ENCODE measurements at regions not wholly inside any gene's neighbourhood (a gene's known extent, or its start where the extent isn't known, plus 50 kb on each side); places are given as distances from the start of the nearest gene placed in this dataset.

DNA sequence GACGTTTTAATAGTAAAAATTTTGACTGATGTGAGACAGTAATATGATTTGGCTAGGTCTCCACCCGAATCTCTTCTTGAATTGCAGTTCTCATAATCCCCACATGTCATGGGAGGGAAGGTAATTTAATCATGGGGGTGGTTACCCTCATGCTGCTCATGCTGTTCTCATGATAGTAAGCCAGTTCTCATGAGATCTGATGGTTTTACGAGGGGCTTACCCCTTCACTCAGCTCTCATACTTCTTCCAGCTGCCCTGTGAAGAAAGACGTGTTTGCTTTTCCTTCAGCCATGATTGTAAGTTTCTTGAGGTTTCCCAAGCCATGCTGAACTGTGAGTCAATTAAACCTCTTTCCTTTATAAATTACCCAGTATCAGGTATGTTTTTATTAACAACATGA, 327.0 kb upstream of the CDH7 start:
- no peak for ATAC-seq
- DNase-seq (ENCODE audit: low spot score) = no peak
- intact Hi-C loops (cut with DNase I) = no loop called here

DNA sequence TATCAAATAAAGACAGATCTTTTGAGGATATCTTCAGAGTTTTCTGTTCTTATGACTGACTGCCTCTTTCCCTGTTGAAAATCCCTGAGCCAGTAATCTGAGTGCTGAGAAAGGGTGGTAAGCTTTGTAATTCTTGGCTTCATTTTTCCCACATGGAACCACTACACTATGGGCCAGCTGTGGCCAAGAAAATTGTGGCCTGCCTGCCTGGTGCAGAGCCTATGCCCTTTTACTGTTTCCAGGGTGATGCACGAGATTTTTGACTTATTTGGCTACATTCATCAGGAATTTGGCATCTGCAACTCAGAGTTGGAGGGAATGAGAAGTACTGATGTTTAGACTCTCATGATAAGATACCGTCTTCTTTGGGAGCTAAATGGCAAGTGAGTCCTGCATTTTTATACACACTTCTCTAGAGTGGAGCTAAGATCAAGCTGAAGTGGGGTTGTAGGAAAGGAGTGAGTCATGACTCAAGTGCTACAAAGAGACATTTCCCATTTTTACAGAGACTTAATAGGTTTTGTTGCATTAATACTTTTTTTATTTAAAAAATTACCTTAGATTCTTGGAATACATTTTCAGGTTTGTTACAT, 328.2 kb upstream of the CDH7 start:
- no peak for DNase-seq (ENCODE audit: low spot score)
- intact Hi-C loops (cut with DNase I) = no loop called here
- ATAC-seq = no peak

DNA sequence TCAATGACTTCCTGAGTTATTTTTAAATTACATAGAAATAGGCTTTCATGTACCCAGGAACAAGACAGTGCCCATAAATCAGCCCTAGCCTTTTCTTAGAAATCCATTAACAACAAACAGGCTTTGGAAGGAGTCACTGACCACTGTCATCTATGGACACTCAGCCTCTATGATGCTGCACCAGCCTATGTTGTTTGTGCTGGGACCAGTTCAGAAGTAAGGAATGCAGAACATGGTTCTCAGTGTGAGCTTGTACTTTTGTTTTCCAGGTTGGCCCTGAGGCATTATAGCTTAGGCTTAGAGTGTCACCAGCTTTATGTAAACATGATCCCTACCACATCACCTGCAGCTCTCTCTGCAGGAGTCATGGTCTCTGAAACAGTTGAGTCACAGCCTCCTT, 335.7 kb upstream of the CDH7 start:
- DNase-seq (ENCODE audit: low spot score) (no peak), ATAC-seq (no peak)
- intact Hi-C loops (cut with DNase I) = no loop called here

DNA sequence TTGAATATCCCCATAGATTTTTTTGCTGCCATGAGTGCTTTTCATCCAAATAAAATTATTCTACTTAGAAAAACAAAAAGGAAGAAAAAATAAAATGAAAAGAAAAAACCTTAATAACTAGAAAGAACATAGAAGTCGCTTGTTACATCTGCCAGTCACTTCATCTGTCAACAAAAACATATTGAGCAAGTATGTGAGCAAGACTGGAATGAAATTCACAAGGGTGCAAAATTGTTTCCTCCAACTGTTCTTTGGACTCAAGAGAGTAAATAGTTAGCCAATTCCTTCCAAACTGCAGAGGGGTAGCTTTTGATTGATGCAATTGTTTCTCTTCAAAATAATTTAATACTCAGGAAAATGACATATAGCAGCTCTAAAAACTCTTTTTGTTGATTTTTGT, 336.3 kb upstream of the CDH7 start:
- intact Hi-C loops (cut with DNase I) = no loop called here
- ATAC-seq = no peak
- DNase-seq (ENCODE audit: low spot score) = no peak

DNA sequence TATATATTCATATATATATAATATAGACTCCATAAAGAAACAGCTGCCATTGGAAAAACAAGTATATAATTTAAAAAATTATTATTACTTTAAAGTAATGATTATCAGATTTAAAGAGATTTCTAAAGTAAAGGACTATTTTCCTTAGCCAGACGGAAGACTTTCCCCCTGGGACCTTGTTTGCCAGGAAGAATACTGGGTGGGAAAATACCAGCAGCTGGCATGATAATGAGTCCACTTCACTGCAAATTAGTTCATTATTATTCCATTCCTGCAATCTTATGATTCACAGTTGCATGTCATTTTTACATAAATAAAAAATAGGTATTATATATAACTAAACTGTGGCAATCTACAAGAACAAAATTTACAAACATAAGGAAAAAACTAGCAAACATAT, 339.8 kb upstream of the CDH7 start:
- intact Hi-C loops (cut with DNase I) = no loop called here
- no peak for ATAC-seq
- DNase-seq (ENCODE audit: low spot score) = no peak

DNA sequence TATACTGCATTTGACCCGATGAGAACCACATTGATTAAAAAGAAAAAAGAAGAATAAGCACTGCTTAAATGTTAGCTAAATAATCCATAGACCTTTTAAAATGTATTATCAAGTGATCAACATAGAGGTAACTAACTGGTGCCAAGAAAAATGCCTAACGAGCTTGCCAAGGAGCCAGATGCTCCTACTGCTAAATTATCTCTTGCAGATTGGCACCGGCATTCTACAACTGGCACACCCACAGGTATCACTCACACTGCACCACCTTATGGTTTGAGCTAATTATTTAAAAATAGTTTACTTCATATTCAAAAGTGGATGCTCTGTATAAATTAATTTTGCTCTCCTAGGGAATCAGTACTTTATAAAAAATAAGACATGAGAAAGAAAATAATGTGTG, 341.6 kb upstream of the CDH7 start:
- DNase-seq (ENCODE audit: low spot score) = no peak
- intact Hi-C loops (cut with DNase I) = no loop called here
- ATAC-seq = no peak

DNA sequence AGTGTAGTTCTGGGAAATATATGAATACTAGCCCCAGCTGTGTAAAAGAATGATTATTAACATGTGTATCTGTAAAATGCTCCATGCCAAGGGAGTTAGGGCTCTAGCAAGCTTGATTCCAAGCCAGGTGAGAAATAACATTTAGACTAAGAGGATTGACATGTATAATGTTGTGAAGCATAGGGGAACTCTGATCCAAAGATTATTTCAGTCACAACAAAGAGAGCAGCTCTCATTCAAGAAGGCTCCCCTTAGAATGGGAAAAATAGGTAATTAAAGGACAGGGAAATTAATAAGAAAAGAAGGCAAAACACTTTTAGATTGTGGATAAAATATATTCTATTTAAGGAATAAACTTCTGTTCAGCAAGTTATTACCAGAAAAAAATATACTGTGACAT, 347.3 kb upstream of the CDH7 start:
- intact Hi-C loops (cut with DNase I) = no loop called here
- no peak for ATAC-seq
- no peak for DNase-seq (ENCODE audit: low spot score)

DNA sequence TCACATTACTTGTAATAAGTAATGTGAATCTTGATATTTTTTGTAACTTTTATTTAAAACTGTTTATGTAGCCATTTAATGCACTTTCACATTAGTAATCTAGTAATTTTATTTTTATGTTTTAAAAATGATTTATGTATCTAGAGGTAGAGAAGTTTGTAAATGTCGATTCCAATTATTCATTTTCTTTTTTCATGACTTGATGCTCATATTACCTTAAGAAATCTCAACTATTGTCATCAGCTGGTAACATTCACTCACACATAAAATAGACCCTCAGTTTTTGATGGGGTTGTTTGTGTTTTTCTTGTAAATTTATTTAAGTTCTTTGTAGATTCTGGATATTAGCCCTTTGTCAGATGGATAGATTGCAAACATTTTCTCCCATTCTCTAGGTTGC, 351.7 kb upstream of the CDH7 start:
- DNase-seq (ENCODE audit: low spot score) (no peak), ATAC-seq (no peak)
- intact Hi-C loops (cut with DNase I) = no loop called here

DNA sequence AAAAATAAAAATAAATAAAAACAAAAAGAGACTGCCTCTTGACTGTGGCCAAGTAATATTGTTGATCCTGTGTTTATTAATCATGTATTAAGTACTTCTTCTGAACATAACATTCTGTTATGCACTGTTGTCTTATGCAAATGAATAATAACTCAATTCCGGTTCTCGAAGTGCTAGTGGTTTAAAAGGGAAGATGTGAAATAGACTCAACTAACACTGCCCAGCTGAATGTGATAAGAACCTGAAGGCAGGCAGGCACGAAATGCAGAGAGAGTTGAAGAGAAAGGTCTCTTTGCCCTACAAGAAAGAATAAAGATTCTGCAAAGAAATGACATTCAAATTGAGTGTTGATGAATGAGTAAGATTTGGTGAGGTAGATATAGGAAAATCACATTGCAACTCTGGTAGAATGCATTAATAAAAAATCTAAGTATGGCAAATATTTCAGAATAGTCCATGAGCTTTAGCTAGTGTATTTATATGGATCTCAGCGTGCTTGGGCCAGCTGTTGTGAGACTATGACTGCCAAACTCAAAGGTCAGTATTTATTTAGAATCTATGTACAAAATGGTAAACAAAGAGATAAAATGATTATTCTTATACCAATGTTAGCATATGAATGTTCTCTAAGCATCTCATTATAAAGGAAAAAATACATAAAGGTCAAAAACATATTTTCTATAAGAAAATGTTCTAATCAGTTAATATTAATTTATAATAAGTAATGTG, 352.3 kb upstream of the CDH7 start:
- intact Hi-C loops (cut with DNase I) = no loop called here
- DNase-seq (ENCODE audit: low spot score) = no peak
- no peak for ATAC-seq

DNA sequence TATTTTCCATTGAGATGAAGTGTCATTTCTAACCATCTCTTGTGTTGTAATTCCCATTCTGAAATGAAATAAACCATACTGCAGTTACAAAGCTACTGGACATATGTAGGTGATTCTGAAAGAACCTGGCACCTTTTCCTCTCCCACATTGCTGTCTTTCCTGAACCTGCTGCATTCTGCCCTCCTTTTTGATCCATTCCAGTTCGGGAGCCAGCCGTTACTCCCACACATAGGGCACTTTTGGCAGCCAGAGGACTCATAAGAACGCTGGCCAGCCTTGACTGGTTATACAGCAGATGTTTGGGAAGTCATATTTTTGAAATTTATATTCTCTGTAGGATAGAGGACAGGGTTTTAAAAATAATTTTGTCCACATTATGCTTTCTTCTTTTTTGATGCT, 369.8 kb upstream of the CDH7 start:
- DNase-seq (ENCODE audit: low spot score) (no peak), ATAC-seq (no peak)
- intact Hi-C loops (cut with DNase I) = no loop called here

DNA sequence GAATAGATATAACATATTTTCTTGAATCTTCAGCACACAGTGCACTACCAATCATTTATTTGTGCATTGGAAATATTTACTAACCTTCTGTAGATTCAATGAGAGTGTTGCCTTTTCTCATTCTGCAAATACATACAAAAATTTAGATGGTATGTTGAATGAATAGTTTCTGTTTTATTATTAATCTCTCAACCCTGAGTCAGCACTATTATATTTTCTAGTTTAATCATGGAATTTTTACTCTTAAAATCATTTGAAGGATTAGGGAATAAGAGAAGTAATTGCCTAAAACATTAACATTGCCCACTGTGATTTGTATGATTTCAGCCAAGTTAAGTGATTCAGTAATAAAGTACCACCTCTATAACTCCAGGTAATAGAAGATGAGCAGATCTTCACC, 370.2 kb upstream of the CDH7 start:
- DNase-seq (ENCODE audit: low spot score) (no peak), ATAC-seq (no peak)
- intact Hi-C loops (cut with DNase I) = no loop called here

DNA sequence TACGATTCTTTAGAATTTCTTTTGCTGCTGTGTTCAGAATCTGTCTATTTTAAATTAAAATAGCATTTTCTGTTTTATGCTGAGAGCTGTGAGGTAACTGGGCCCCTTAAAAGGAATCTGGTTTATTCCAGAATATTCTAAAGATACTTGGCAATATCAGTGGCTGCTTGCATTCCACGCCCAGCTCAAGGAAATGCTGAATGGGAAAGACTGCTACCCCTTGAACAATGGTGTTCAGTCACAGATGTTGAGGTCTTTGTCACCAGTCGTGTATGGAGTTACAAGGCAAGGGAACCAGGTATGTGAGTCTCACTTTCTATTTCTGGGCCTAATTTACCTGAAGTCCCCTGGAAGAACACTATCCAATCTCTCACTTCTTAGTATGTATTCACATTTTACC, 377.9 kb upstream of the CDH7 start:
- no peak for DNase-seq (ENCODE audit: low spot score)
- intact Hi-C loops (cut with DNase I) = no loop called here
- ATAC-seq = no peak

DNA sequence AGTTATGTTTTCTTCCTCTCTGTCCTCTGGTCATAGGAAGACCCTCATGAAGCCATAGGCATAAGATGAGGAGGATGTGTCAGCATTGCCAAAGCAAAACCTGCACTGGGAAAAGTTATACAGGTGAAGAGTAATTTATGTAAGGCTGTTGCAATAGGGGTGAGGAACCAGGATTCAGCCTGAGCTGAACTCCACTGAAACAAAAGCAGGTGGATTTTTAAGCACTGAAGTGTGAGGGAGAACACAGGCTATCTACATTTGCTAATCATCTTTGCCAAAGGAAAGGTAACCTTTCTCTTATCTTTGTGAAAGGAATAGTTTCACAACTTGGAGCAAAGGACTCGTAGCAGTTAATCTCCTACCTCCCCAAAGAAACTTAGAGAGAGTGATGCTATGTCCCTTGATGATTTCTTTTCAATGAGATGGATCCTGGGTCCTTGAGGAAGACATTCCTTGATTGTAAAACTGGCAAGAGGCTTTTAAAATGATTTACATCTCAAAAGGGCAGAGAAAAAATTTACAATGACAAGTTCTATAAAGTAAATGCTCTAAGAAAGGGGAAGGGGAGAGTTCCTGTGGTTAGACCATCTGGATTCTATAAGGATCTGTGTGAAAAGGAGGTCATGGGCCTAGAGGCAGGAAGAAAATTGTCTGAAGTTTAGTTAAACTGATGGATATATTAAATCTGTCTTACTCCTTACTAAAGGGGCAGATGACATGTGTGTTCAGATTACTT, 385.4 kb upstream of the CDH7 start:
- intact Hi-C loops (cut with DNase I) = no loop called here
- ATAC-seq (no peak), DNase-seq (ENCODE audit: low spot score) (no peak)

DNA sequence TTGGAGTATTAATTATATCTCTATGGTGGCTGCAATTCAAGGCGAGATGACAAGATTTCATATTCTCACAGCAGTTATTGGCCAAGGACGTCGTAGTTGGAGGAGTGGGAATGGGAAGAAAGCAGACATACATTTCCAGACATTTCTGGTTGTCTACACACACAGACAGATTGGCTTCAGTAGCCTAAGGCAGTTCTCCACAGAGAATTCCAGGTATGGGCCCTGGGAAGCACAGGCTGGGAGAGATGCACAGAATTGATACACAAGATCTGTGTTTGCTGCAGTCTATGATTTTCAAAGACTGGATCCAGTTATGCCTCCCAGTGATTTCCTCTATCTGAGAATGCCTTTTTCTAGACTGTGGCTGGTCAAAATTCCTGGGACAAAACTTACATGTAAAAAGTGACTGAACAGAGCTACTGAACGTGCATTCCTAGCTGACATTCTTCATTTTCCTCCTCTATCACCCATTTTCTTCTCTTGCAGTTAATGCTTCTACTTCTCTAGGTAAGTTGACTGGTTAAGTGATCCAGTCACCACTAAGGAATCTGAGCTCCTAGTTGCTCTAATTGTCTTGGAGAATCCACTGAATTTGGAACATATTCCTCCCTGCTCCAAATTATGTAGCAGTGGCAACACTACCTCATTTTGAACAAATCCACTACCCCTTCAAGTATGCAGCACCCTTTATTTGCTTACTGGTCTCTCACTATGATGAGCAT, 386.7 kb upstream of the CDH7 start:
- no peak for DNase-seq (ENCODE audit: low spot score)
- intact Hi-C loops (cut with DNase I) = no loop called here
- no peak for ATAC-seq

DNA sequence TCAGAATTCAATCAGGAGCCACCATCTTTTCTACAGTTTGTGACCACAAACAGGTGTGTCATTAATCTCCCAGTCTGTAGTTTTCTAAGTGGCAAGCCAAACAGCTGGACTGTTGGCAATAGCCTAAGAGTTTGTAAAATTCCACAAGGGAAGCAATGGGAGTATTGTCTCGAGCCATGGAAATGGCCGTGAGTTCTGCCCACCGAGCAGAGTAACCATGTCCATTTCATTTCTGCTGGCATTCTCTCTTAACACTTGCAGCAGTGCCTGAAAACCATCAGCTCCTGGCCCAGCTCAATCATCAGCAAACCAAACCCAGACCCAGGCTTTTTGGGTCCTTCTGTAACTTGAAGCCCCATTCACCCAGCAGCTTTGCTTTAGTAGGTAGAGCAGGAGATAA, 387.8 kb upstream of the CDH7 start:
- no peak for ATAC-seq
- intact Hi-C loops (cut with DNase I) = no loop called here

DNA sequence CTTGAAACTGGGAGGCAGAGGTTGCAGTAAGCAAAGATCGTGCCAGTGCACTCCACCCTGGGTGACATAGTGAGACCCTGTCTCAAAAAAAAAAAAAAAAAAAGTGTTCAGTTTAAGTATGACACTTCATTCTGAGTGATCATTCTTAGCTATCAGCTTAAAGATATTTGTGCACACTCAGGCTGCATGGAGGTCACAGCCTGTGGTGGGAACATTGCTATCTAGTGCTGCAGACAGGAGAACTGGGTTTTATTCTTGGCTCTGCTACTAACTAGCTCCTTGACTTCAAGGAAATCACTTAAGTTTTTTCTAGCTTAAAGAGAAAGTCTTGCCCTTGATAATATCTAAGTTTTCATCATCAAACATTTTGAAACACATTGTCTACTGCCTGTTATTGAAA, 391.3 kb upstream of the CDH7 start:
- intact Hi-C loops (cut with DNase I) = no loop called here
- DNase-seq (ENCODE audit: low spot score) (no peak), ATAC-seq (no peak)

More for the DNA sequence above, 387.8 kb upstream of the CDH7 start:
- DNase-seq (ENCODE audit: low spot score) = no peak

DNA sequence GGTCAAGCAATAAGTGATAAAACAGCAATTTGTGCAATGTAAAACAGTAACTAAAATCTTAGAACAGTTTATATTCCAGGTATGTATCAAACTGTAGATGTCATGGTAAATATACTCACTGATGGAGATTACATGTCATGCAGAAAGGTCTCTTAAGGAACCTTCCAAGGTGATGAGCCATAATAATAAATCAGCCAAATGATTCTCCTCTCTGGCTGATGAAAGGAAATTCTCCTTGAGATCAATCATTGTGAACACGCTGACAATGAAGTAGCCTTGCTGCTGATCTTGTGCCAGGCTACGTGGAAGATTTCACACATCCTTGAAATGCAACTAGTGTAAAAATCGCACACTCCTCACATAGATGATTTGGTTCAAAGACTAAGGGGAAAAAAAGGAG, 392.5 kb upstream of the CDH7 start:
- DNase-seq (ENCODE audit: low spot score) (no peak), ATAC-seq (no peak)
- intact Hi-C loops (cut with DNase I) = no loop called here

DNA sequence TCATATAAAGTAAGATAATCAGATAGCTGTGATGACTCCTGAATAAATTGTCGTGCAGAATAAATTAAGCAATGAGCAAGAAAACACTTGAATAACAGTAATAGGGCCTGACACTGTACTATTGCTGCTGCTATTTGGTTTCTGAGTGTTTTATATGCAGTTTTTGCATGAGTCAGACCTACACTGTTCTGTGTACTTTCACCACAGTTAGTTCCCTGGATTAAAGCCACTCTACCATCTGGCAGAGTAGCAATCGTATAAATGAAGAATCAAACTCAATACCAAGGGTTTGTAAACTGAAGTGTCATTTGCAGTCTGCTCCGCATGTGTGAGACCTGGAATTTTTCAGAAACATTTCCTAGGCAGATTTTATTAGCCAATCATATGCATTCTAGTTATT, 398.6 kb upstream of the CDH7 start:
- intact Hi-C loops (cut with DNase I) = no loop called here
- ATAC-seq = no peak
- DNase-seq (ENCODE audit: low spot score) = no peak

DNA sequence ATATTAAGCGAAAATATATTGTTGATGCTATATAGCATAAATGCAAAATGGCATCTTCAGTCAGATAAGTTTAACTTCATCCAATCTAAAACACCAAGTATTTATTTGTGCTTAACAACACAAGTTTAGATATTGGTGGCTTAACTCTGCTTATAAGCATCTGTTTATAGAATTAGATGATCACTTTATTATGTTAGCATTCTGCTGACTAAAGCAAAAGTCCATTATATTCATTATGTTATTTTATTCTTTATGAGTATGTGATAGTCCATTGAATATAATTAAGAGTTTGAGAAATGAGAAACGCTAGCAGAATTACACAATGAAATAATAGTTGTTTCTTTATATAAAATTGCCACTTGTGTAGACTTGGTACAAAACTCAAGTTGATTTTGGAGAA, 401.2 kb upstream of the CDH7 start:
- intact Hi-C loops (cut with DNase I) = no loop called here
- ATAC-seq = no peak
- DNase-seq (ENCODE audit: low spot score) = no peak

DNA sequence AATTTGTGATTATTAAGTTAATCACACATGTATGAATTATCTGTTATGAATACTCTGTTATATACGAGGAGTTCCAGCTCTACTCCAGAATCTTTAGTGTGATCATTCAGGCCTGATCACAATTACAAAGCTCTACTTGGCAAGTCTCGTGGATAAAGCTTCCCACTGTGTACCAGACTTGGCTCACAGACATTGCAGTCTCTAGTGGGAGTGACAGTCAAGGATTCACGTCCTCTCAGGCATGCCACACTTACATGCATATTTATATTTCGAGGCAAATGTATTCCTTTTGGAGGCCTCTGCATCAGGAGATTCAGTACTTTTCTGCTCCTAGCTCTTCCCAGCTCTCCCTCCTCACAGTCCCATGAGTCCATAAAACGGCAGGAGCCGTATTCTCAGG, 403.4 kb upstream of the CDH7 start:
- intact Hi-C loops (cut with DNase I) = no loop called here
- ATAC-seq = no peak
- DNase-seq (ENCODE audit: low spot score) = no peak
